ENCODE measurements at regions not wholly inside any gene's neighbourhood (a gene's known extent, or its start where the extent isn't known, plus 50 kb on each side); places are given as distances from the start of the nearest gene placed in this dataset.

DNA sequence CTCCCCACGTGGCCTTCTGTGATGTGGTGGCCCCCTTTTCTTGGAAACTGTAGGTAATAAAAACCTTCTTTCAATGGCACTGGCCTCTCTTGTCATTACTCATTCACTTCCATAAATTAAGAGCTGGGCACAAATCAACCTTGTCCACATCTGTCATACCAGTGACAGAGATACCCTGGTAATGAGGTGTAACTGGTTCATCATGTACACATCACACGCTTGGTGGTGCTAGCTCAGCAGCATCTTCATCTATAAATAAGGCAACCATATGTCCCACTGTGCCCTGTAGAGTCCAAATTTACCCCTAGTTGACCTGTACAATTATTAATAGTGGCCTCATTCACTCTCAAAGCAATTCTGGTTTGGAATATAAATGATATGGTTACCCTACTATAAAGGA is 245.6 kb downstream of the HIVEP2 start:
- WGBS, 2 donors = 73 to 80% methylated on average over 2 of the region's 2 CpGs
- DNase-seq (ENCODE audit: low spot score in 2 of 2) = no peak
- TF ChIP-seq EP300 (IDR thresholded peaks at IDR 0.05) = no peak
- no peak for TF ChIP-seq POLR2A (IDR thresholded peaks at IDR 0.05)
- TF ChIP-seq, protein P1, sequence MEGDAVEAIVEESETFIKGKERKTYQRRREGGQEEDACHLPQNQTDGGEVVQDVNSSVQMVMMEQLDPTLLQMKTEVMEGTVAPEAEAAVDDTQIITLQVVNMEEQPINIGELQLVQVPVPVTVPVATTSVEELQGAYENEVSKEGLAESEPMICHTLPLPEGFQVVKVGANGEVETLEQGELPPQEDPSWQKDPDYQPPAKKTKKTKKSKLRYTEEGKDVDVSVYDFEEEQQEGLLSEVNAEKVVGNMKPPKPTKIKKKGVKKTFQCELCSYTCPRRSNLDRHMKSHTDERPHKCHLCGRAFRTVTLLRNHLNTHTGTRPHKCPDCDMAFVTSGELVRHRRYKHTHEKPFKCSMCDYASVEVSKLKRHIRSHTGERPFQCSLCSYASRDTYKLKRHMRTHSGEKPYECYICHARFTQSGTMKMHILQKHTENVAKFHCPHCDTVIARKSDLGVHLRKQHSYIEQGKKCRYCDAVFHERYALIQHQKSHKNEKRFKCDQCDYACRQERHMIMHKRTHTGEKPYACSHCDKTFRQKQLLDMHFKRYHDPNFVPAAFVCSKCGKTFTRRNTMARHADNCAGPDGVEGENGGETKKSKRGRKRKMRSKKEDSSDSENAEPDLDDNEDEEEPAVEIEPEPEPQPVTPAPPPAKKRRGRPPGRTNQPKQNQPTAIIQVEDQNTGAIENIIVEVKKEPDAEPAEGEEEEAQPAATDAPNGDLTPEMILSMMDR (IDR thresholded peaks at IDR 0.05) = no peak
- no peak overlapping the region for H3K4me3 ChIP-seq
- no peaks in the 10 kb centered on the region for H3K27me3 ChIP-seq
- no peaks in the 10 kb centered on the region for H3K4me1 ChIP-seq
- no peak overlapping the region for H3K27ac ChIP-seq
- no peaks in the 10 kb centered on the region for H3K36me3 ChIP-seq
- H3K9me3 ChIP-seq = no peaks in the 10 kb centered on the region

DNA sequence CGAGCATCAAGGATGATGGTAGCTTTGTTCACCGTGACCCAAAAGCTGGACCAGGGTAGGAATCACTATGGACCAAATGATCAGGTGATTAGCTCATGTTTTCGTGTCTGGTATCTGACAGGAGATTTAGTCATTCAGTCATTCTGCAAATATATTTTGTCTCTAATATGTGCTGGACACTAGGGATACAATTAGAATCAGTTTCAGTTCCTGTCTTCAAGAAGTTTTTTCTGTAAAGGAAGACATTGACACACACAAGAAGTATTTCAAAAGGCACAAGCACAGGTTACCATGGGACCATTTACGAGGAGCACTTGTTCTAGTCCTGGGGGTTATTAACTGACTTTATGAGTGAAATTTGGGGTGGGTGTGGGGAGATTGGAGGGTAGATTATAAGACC is 244.9 kb downstream of the HIVEP2 start:
- H3K36me3 ChIP-seq = no peaks in the 10 kb centered on the region
- no peaks in the 10 kb centered on the region for H3K9me3 ChIP-seq
- TF ChIP-seq POLR2A (IDR thresholded peaks at IDR 0.05) (no peak), EP300 (IDR thresholded peaks at IDR 0.05) (peak in 1 of 2 donors; percentile 31)
- TF ChIP-seq, protein P1 (IDR thresholded peaks at IDR 0.05) = no peak
- WGBS, 2 donors = 79 to 90% methylated on average over 4 of the region's 4 CpGs
- H3K27me3 ChIP-seq = no peaks in the 10 kb centered on the region
- no peak overlapping the region for H3K27ac ChIP-seq
- H3K4me3 ChIP-seq = no peak overlapping the region
- no peak for DNase-seq (ENCODE audit: low spot score in 2 of 2)
- no peaks in the 10 kb centered on the region for H3K4me1 ChIP-seq

DNA sequence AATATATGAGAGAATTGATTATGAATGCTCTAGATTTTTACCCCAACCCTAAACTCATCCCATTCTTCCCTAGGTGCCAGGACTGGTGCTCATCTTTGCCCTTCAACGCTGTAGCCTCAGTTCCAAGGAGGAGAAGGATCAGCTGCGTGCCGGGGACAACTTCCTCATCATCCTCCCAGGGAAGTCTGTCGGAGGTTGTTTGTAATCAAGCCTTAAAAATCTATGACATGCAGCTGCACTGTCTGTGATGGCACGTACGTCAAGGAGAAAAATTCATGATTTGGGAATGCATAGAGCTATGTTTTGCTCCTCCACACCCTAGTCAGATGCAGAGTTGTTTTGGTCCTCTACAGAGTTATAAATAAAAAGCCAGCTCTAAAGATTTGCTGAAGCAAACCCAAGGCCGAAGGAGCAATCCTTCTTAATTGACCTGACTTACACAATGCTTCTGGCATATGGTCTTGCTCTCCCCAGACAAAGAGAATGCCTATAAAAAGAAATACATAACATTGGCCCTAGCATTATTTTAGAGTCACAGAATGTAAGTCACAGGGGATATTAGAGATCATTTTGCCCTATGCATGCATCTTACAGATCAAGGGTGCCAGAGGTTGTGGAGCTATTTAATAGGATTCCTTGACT is 244.2 kb downstream of the HIVEP2 start:
- DNase-seq (ENCODE audit: low spot score in 2 of 2) = no peak
- H3K36me3 ChIP-seq = no peaks in the 10 kb centered on the region
- no peaks in the 10 kb centered on the region for H3K9me3 ChIP-seq
- WGBS, 2 donors = 72 to 77% methylated on average over 7 of the region's 7 CpGs
- no peaks in the 10 kb centered on the region for H3K27me3 ChIP-seq
- no peak overlapping the region for H3K27ac ChIP-seq
- no peaks in the 10 kb centered on the region for H3K4me1 ChIP-seq
- no peak overlapping the region for H3K4me3 ChIP-seq
- no peak for TF ChIP-seq EP300 (IDR thresholded peaks at IDR 0.05)
- no peak for TF ChIP-seq POLR2A (IDR thresholded peaks at IDR 0.05)
- TF ChIP-seq, protein P1 (IDR thresholded peaks at IDR 0.05) = no peak
